Retinal pigment epithelial cell (primary cell): ENCODE measurements at regions not wholly inside any gene's neighbourhood (a gene's known extent, or its start where the extent isn't known, plus 50 kb on each side); places are given as distances from the start of the nearest gene placed in this dataset.
"Not testable (repeated sequence)": the region's sequence is repeated elsewhere in the genome, so short reads cannot be mapped to it uniquely, and the experiment has no call there.

Experiments
- DNase-seq: peaks from one replicate; pipeline ENCODE4 v3.0.0-alpha.2; 2010; ENCODE audit warnings: low read depth
- H3K4me3 ChIP-seq: 2 replicates; pipeline ENCODE4 v1.5.1; 2011; ENCODE audit warnings: mild to moderate bottlenecking, low read length, control low read depth, moderate library complexity
- CTCF ChIP-seq: conservative IDR thresholded peaks from 2 replicates; pipeline ENCODE4 v1.5.1; 2011; ENCODE audit warnings: low read depth, low read length, control low read depth, inconsistent platforms

DNA sequence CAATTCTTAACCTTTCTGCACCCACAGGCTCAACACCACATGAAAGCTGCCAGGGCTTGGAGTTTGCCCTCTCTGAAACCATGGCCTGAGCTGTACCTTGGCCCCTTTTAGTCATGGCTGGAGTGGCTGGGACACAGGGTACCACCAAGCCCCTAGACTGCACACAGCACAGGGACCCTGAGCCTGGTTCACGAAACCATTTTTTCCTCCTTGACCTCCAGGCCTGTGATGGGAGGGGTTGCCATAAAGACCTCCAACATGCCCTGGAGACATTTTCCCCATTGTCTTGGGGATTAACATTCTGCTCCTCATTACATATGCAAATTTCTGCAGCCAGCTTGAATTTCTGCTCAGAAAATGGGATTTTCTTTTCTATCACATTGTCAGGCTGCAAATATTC, 113.4 kb downstream of the XPNPEP1 start:
- H3K4me3 ChIP-seq, DNase-seq: not testable (repeated sequence)

GRCh38 chr10:109801191-109801590, 122.1 kb downstream of the XPNPEP1 start:
- not testable (repeated sequence) for H3K4me3 ChIP-seq, DNase-seq

- TF ChIP-seq CTCF, result no peak
- H3K4me3 ChIP-seq, result no peak overlapping the region
- DNase-seq, result no peak
Measured at GRCh38 chr10:109790647-109791046, 132.7 kb downstream of the XPNPEP1 start.

DNA sequence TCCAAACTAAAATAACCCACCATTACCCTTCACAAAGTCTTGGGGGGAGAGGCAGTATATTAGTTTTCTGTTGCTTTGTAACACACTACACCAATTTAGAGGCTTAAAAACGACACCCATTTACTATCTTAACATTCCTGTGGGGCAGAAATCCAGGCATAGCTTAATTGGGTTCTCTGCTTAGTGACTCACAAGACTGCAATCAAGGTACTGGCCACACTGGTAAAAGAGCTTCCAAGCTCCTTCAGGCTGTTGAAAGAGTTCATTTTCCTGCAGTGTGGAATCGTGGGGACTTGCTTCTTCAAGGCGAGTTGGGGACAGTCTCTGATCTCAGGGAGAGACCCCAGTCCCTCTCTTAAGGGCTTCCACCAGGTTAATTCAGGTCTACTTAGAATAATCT, 139.1 kb downstream of the XPNPEP1 start:
- no peak for TF ChIP-seq CTCF
- peak; percentile 5 for DNase-seq
- no peak overlapping the region for H3K4me3 ChIP-seq

DNA sequence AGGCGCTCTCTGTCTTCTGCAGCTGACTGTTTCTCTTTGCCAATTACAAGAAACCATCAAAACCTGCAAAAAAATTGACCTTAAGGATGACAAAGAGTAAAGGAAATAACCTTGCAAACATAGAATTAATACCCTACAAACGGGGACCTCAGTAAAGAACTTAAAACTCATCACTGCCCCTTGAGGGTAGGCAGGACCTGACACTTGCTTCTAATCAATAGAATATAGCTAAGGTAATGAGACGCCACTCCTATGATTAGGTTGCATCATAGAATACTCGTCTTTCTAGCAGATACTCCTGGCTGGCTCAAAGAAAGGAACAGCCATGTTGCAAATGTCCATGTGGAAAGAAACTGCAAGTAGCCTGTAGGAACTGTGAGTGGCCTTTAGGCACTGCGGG, 140.0 kb downstream of the XPNPEP1 start:
- H3K4me3 ChIP-seq, result no peak overlapping the region
- DNase-seq, result no peak
- TF ChIP-seq CTCF, result no peak

DNA sequence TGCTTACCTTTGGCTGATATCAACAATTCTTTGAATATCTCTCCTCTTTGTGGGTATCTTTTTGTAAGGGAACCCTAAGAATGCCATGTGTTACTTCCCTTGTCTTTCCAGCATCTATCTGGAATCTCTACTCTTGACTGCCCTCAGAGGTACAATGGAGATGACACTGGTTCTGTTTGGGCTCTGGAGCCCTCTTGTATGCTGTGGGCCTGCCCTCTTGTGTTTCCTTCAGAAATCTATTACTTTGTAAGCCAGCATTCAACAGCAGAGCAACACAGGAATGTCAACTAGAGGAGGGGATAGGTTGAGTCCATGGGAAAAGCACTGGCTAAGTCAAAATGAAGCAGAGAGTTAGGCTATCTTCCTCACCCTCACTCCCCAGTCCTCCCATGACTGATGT, 142.3 kb downstream of the XPNPEP1 start:
- TF ChIP-seq CTCF, result no peak
- no peak for DNase-seq

GRCh38 chr10:109778993-109779392, 144.3 kb downstream of the XPNPEP1 start:
- TF ChIP-seq CTCF, result no peak
- no peak overlapping the region for H3K4me3 ChIP-seq
- DNase-seq, result no peak

More for the DNA sequence above, 142.3 kb downstream of the XPNPEP1 start:
- no peak overlapping the region for H3K4me3 ChIP-seq

GRCh38 chr10:109774121-109774440, 149.2 kb downstream of the XPNPEP1 start:
- TF ChIP-seq CTCF, result no peak
- no peak overlapping the region for H3K4me3 ChIP-seq
- no peak for DNase-seq
